HG03175 (cell line): ENCODE measurements at regions not wholly inside any gene's neighbourhood (a gene's known extent, or its start where the extent isn't known, plus 50 kb on each side); places are given as distances from the start of the nearest gene placed in this dataset.
"Not testable (repeated sequence)": the region's sequence is repeated elsewhere in the genome, so short reads cannot be mapped to it uniquely, and the experiment has no call there.

Experiments used
- ATAC-seq: cut with Tn5 transposase; IDR thresholded peaks from one replicate; pipeline ENCODE4 v1.9.1; 2021; ENCODE audit warnings: mild to moderate bottlenecking, moderate library complexity; ENCODE audit not compliant: unreplicated experiment

DNA sequence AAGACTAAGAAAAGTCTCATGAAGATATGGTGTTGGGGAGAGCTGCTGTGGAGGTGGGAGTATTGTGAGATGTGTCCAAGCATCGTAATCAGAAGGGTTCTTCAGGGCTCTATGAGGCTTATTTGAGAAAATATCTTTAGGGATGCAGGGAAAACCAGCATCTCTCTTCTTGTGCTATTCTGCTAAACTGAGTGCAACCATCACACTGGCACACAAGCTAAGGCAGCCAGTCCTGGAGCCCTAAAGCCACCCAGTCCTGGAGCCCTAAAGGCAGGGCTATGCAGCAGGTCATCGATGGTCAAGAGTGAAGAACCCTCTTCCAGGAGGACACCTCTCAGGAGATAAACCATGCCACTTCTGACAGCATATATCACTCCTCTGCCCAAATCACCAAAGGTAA, 445.2 kb upstream of the MIR17HG start:
- ATAC-seq = no peak

DNA sequence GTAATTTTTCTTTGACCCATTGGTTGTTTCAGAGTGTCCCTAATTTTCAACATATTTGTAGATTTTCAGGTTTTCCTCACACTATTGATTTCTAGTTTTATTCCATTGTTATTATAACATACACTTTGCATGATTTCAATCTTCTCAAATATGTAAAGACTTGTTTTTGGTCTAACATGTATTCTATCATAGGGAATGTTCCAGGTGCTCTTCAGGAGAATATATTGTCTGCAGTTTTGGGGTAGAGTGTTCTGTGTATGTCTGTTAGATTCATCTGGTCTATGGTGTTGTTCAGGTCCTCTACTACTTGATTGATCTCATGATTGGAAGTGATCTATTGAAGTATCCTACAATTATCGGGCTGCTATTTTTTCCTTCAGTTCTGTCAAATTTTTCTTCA, 440.9 kb upstream of the MIR17HG start:
- no peak for ATAC-seq

DNA sequence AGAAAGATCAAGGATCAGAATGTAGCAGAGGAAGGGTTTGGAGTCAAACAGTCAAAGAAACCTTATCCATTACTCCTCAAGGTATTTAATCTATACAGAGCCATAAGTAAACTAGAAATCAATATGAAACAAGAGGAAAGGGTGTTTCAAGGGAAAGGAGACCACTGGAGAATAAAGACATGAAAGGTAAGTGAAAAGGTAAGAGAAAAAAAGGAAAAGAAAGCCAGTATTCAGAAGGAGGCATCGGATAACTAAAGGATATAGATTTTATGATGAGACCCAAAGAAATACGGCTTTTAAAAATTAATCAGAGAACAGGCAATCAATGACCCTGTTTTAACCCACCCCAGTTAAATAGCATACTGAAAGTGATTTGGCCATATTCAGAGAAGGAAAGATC, 438.7 kb upstream of the MIR17HG start:
- no peak for ATAC-seq

DNA sequence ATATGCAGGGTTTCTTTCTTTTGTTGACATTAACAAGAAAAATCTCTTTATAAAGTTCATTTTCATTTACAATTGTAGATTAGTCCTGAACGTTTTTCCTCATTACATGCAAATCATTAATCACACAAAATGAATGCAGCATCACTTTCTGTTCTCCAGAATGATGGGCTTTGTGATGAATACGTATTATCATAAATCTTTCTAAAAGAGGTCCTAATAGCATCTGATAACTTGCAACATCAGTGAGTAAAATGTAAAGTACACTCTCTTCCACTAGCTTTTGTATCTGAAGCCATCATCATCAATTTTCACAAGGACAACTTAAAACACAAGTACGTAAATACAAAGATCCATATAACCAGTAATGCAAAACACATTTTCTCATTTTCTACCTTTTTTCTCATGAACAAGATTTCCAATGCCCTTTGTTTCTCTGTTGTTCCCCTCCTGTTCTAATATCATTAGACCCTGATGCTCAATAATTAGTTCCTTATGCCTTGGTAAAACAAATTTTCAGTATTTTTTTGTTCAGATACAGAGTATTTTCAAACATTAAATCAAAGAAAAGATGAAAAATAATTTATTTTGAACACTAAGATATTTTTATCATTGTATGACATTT, 437.4 kb upstream of the MIR17HG start:
- ATAC-seq = no peak

DNA sequence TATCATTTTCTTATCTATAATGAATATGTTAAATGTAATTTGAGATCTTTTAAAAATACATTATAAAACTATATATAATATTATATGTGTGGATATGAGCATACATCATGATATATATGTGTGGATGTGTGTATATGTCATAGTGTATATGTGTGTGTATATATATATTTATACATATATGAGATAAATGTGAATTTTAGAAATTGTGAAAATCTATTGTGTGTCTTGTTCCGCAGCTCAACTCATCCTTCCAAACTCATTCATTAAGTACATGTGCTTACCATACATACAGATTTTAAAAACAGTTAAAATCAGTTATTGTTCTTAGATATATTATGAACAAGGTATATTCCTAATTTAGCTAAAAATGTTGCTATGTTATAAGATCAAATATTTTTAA, 435.2 kb upstream of the MIR17HG start:
- ATAC-seq = no peak

DNA sequence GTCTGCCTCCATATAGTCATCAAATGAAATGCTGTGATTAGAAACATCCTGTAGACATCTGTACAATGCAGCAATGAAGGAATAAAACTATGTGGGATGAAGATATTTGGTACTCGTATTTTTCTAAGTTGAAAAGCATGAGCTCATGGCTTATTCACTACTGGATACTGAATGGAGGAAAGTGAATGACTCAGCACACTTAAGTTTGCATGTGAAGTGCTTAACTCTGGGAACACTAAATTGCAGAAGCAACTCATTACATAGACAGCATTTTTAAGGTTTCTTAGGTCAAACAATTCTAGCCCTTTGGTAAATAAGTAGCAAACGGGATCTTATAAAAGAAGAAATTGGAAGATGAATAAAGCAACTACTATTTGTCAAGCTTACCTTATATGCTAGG, 429.0 kb upstream of the MIR17HG start:
- ATAC-seq = no peak

DNA sequence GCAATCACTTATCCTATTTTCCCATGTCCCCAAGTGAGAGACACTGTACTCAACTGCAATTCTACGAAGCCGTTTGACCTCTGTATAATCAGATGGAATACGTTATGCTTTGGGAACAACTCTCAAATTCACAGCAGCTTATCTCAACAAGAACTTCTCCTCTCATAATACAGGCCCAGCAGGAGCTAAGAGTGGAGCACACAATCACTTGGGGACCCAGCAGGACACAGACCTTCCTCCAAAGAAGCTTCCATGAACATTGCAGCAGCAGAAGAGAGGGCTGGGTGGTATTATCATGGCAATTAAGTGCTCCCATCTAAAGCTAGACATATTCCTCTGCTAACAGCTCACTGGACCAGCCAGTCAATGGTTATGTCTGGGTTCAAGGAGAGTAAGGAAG, 428.3 kb upstream of the MIR17HG start:
- no peak for ATAC-seq

DNA sequence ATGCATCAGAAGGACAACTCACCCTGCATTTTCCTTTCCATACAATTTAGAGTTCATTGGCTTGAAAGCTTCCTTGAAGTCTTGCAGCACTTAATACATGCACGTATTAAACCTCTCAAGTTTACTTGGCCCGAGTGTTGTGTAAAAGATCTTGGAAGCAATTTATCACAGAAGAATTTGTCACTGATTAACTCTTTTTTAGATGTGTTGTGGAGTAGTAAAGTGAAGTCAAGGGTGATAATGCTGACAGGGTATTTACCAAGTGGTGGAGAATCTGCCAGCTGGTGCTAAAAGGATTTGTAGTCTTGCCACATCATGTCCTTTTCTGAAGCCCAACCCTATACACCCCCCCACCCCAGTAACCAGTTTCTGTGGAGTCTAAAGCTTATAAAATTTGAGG, 421.0 kb upstream of the MIR17HG start:
- ATAC-seq = no peak

DNA sequence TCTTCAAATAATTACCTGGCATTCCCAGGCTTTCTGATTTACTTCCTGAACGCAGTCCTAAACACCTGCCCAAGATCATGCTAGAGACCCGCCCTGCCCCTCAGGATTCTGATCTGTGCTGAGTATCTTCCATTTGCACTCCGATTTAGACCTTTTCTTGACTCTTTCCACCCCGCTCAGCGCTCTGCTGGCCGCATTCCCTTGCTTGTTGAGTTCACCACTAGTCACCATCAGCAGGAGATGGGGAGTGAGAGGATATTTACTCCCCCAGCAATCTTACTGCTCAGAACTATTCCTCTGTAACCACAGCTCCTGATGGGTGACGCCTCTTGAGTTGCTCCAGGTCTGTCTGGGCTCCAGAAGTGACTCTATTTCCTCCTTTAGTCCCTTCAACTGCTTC, 419.4 kb upstream of the MIR17HG start:
- ATAC-seq = no peak

DNA sequence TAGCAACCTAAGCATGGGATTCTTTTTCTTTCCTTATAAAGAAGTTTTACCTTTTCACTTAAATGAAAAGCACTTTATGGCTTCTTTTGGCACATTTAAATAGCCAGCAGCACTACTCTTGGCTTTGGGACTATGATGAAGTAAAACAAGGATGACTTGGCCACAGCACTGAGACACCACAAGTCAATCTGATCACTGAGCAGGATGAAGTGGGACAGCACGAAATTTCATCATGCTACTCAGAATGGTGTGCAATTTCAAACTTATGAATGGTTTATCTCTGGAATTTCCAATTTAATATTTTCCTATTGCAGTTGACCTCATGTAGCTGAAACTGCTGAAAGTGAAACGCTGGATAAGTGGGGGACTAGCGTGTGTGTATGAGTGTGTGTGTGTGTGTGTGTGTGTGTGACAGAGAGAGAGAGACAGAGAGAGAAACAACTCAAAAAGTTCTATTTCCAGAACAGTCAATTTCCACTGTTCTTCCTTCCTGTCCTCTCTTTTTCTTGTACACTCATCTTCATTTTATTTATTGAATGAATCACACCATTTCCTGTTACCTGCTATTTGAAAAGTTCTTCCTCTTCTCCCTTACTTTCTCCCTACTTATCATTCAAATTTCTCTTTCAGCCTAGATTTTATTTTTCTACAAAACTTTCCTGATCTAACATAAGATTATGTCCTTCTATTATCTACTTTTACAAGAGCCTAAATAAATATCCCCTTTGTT, 414.2 kb upstream of the MIR17HG start:
- ATAC-seq = no peak

DNA sequence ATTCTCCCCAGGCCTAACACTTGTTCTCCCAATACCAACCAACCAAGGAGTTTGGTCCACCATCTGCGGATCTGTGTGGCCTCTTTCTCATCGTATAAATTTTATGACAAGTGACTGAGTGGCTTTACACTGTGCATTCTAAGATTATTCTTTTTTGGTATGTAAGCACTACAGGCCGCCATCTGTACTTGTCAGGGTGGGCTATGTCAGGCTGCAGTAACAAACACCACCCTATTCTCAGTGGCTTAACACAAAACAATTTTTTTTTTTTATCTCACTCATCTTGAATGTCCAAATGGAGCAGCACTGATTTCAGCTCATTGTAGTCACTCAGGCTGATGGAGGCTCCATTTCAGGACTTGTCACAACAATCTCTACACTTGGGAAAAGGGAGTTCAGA, 412.7 kb upstream of the MIR17HG start:
- no peak for ATAC-seq

DNA sequence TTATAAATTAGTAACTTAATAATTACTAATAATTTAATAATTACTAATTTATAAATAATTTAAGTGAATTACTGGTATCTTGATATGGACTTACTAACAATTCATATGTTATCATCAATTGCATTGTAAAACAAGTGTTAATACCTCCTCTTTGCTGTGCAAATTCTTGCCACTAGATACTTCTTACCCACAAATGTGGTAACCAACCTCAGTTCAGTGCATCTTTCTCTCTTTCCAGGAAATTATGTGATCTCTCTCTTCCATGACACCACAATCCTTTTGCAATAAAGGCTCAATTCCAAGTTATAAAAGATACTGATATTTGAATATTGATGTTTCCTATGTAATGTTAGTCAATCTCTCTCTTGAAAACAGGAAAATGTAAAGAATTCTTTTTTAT, 408.6 kb upstream of the MIR17HG start:
- ATAC-seq = no peak

DNA sequence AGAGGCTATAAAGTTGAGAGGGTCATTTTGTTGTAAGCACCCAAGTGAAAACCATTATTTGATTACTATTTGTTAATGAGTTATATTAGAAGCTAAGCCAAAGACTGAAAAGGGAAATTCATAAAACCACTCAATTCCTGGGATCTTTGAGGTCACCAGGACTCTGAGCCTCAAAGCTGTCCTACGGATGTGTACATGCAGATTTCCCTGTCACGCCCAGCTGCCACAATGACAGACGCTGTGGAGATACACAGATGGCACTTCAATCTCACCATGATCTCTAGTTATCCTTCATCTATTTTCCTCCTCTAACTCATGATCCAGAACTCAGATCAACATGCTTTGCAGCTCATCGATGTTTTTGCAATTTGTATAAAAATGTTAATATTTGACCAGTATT, 403.5 kb upstream of the MIR17HG start:
- ATAC-seq = no peak

DNA sequence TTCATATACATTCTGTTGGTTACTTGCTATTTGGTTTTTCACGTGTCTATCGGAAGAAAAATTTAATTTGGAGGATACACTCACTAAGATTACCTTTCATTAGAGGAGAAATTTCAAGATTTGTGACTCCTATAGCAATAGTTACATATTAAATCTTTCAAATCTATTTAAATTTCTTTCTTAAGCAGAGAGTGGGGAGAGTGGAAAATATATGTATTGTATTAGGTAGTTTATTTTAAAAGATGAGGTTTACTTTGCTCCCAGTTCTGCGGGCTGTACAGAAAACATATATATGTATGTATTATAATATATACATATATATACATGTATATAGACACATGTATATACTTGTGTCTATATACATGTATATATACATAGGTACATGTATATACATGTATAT, 402.3 kb upstream of the MIR17HG start:
- not testable (repeated sequence) for ATAC-seq

DNA sequence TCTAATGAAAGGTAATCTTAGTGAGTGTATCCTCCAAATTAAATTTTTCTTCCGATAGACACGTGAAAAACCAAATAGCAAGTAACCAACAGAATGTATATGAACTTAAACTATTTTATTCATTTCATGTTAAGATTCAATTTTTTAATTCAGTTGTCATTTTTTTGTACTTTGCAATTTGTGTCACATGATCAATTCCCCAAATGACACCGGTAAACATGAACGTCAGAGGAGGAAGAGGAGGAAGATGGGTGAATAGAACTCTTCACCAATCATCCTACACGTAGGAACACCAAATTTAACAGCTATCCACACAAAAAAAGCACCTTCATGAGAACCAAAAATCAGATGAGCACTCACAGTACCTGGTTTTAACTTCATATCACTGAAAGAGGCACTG, 401.4 kb upstream of the MIR17HG start:
- ATAC-seq = not testable (repeated sequence)

DNA sequence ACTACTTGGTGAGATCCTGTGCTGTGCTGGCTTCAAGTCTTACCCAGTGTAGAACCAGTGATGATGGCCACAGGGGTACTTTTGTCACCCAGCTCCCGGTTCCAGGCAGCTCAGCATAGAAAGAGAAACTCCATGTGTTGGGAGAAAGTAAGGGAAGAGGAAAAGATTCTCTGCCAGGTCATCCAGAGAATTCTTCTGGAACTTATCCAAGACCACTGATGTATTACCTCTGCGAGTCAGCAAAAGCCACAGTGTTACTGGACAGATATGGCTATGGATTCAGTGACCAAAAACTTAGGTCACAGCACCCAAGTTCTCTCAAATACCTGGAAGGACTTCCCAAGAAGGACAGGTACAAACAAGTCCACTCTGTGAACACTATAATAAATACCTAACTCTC, 399.5 kb upstream of the MIR17HG start:
- ATAC-seq = no peak

DNA sequence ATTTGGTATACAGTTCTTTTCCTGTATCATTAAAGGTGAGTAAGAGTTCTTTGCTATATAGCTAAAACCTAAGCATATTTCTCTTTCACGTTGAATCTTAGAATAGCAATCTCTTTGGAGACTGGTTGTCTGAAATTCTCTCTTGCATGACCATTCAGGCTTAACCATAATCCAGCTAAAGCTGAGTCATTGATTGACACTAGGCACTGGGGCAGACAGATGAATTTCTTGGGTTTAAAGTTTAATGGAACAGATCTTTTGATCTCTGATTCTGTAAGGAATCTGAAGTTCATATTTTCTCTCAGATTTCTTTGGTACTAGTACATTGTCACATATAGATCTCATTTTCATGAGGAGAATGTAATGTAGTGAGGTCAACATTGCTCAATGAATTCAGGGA, 397.3 kb upstream of the MIR17HG start:
- ATAC-seq = no peak

DNA sequence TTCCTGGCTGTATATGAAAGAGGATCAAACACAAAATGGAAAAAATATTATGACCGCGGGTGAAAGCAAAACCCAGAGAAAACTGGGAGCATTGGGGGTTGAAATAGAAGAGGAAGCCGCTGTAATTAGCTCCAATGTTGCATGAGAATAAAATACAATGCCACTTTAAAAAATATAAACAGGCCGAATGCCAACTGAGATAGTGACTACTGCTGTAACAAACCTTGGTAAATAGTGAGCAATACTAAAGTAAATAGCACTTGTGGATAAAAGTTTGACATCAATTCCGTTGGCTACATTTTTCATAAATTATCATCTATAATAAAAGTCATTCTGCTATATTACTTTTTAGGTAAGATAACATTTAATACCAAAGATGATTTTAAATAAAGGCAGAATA, 395.8 kb upstream of the MIR17HG start:
- no peak for ATAC-seq

DNA sequence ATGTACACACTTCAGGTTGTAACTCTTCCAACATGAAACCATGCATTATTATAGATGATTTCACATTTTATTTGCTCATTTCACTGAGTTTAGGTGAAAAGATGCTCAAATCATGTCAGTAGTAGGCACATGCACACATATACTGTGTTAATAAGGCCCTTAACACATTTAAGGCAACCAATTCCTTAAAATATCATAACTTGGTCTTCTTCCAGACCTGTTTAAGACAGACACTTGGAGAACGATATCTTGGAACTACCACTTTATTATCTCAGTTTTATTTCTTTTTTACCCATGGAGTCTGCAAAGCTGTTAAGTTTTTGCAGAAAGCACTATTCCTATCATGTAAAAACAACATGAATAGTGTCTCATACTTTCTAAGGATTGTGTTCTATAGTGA, 395.2 kb upstream of the MIR17HG start:
- no peak for ATAC-seq

DNA sequence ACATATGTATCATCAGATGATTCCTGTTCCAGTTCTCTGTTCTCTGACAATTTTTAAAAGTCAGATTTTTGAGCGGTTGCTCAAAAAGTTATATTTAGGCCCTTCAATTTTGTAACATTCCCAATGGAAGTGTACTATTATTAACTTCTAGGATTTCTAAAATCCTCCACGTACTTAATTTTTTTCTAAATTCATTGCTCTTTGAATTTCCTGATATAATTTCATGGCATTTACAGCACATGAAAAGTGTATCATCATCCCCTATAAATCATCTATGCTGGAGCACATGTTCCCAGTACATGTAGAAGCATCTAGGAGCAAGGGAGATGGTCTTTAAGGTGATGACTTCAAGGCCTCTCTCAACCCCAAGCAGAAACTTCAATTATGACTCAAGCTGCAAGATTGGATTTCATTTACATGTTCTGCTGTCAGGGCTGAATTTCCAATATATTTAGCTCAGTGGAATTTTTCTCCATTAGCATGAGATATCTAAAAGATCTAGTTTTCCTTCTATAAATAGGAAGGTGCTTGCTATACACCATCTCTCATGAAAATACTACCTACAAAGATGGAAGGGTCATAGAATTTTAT, 392.8 kb upstream of the MIR17HG start:
- no peak for ATAC-seq

DNA sequence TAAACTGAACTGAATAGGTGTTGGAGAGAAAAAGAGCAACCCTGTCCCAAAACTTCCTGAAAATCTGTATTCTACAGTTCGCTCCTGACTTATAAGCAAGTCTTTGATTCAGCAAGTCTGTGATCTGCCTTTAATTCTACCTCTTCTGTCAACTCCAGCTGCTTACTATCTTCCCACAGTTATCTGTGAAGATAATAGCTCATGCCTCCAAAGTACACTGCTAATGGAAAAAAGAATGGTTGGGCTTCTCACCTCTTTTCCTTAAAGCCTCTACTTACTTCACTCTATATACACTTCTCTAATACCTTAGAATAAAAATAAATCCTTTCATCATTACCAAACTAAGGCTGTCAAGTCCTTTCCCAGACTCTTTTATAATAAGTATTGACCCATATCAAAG, 391.5 kb upstream of the MIR17HG start:
- no peak for ATAC-seq

DNA sequence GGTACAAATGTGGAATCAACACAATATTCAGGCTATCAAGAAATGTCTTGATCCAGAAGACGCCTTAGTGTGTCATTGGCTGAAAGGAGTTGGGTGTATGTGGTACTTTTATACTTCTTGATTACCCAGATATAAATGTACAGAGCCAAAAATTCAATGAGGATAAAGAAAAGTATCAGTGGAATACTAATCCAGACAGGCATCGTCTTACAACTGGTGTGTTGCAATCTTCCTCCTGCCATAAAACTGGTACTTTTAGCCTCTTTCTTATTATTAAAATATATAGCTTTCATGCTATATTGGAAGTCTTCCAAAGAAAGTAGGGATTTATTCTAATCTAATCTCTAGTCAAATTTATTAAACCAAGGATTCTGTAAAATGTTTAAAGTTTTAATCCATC, 388.6 kb upstream of the MIR17HG start:
- no peak for ATAC-seq
